Natural killer cell treated with Interleukin-12 subunit alpha and Interleukin-12 subunit beta and Interleukin-15 and Interleukin-18, amount 100 ng/mL, for 72 hours (primary cell): ENCODE measurements at regions not wholly inside any gene's neighbourhood (a gene's known extent, or its start where the extent isn't known, plus 50 kb on each side); places are given as distances from the start of the nearest gene placed in this dataset.

Experiments used
- ATAC-seq, 2 donors: fragments of 150-1000 bp; cut with Tn5 transposase in 1 of 2; sonication (Bioruptor Pico), chemical (Tn5 transposase) in 1 of 2; 2 replicates each; pipeline ENCODE4 v1.10.0; 2021
- DNase-seq: peaks from one replicate; pipeline ENCODE4 v3.0.0; 2022; ENCODE audit warnings: low spot score
- H3K27ac Mint-ChIP-seq, 2 donors: 1 replicate in 1 of 2; 2 replicates in 1 of 2; pipeline ENCODE4 v1.8.0; 2022; ENCODE audit warnings: mixed read lengths in 2 of 2, mild to moderate bottlenecking in 1 of 2, moderate library complexity in 1 of 2
- H3K27me3 Mint-ChIP-seq, 2 donors: 1 replicate in 1 of 2; 2 replicates in 1 of 2; pipeline ENCODE4 v1.8.0; 2022; ENCODE audit warnings: mixed read lengths in 2 of 2
- H3K36me3 Mint-ChIP-seq: one replicate; pipeline ENCODE4 v1.8.0; 2022; ENCODE audit warnings: mixed read lengths
- H3K4me1 Mint-ChIP-seq, 2 donors: 1 replicate in 1 of 2; 2 replicates in 1 of 2; pipeline ENCODE4 v1.8.0; 2022; ENCODE audit warnings: low read depth in 2 of 2, mixed read lengths in 2 of 2, mild to moderate bottlenecking in 1 of 2
- H3K4me3 Mint-ChIP-seq: one replicate; pipeline ENCODE4 v1.8.0; 2022; ENCODE audit warnings: mixed read lengths
- H3K9me3 Mint-ChIP-seq: 2 replicates; pipeline ENCODE4 v1.8.0; 2022; ENCODE audit warnings: mixed read lengths

DNA sequence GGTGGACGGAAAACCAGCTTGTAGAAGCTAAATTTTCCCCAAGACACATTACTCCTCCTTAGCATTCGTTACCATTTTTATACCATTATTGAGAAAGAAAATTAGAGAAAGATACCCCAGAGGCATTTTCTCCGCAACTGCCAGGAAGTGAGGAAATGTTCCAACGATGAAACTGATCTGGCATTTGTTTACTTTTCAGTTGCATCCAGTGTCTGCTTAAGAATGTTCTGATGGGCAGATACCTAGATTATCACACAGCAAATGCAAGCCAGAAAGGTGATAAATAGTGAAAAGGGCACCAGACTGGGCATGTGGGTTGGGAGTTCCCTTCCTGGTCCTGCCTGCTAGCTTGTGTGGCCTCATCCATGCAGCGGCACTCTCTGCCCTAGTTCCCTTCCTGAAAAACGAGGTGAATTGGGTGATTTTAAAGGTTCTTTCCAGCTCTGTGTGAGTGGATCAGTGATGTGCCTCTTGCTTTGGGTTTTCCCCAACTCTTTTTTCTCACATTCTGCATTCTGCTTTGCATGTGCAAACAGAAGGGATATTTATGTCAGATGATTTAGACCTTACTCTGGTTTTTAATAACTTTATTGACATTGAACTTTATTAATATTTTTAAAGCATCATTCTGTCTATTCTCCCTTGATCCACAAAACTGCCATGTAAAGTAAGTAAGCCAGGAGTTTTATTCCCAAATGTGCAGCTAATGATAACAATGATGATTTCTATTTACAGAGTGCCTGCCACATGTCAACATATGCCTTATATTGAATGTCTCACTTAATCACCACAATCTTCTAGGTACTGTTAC is 139.6 kb downstream of the INSIG2 start:
- no peaks in the 10 kb centered on the region for H3K36me3 Mint-ChIP-seq
- H3K27ac Mint-ChIP-seq: no peak overlapping the region
- H3K27me3 Mint-ChIP-seq: peaks cover 27 to 40% of the 10 kb centered on the region in 2 donors
- H3K4me3 Mint-ChIP-seq: no peak overlapping the region
- H3K9me3 Mint-ChIP-seq: no peaks in the 10 kb centered on the region
- H3K4me1 Mint-ChIP-seq: peaks cover 14 to 29% of the 10 kb centered on the region in 2 donors
- DNase-seq: no peak
- ATAC-seq: no peak

GRCh38 chr2:118225666-118226065 is 137.4 kb downstream of the INSIG2 start:
- Mint-ChIP-seq H3K4me3 (peak overlapping the region; percentile 71), H3K9me3 (no peaks in the 10 kb centered on the region), H3K27ac (peak overlapping the region; percentile 61 to 85), H3K36me3 (no peaks in the 10 kb centered on the region), H3K4me1 (peaks cover 23 to 41% of the 10 kb centered on the region in 2 donors), H3K27me3 (peaks cover 38 to 49% of the 10 kb centered on the region in 2 donors)
- ATAC-seq (no peak), DNase-seq (no peak)

GRCh38 chr2:118224895-118225311 is 136.6 kb downstream of the INSIG2 start:
- Mint-ChIP-seq H3K27me3 (peaks cover 46 to 50% of the 10 kb centered on the region in 2 donors), H3K27ac (peak overlapping the region; percentile 61 to 85)
- ATAC-seq: peak in 1 of 2 donors; percentile 34

DNA sequence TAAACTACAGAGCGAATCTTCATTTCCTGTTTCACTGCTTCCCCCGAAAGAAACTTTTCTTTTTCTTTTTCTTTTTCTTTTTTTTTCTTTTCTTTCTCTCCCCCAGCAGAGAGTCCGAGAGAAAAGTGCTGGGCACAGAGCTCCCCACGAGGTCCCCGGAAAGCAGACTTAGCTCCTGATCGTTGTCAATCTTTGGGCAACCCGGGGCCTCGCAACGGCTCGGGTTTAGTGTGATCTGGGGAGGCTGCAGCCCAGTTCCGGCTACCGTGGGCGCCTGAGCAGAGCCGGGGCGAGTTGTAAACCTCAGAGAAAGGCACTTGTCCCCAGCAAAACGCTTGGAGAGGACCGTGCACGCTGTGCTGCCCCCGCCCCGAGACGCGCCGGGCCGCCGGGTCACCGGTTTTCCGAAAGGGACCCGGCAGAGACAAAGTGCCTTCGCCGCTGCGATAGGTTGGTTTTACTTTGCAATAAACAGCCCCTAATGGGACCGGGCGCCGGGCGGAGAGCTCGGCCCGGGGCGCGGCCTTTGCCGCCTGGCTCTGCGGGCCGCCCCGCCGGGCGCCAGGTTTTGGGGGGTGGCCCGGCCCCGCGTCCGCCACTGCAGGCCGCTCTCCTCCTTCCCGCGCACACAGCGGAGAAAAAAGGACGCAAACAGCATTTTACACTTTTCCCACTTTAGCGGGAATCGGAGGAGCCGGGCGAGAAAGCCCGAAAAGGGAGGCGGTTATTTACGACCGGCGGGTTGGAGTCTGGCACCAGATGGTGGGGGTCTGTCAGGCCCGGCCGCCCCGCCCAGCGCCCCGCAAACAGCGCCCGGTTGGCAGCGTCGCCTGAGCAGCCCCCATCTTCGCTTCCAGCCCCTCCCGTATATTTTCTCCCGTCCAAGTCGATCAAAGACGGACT is 136.0 kb downstream of the INSIG2 start:
- H3K36me3 Mint-ChIP-seq: no peaks in the 10 kb centered on the region
- peak overlapping the region; percentile 85 to 91 for H3K27ac Mint-ChIP-seq
- DNase-seq: peak; percentile 64
- H3K4me3 Mint-ChIP-seq: peak overlapping the region; percentile 91
- H3K9me3 Mint-ChIP-seq: no peaks in the 10 kb centered on the region
- peaks cover 53 to 54% of the 10 kb centered on the region in 2 donors for H3K27me3 Mint-ChIP-seq
- ATAC-seq: peak; percentile 82 to 87
- H3K4me1 Mint-ChIP-seq: peaks cover 23 to 41% of the 10 kb centered on the region in 2 donors

More at GRCh38 chr2:118224895-118225311, 136.6 kb downstream of the INSIG2 start:
- Mint-ChIP-seq H3K36me3 (no peaks in the 10 kb centered on the region), H3K4me1 (peaks cover 23 to 41% of the 10 kb centered on the region in 2 donors), H3K4me3 (peak overlapping the region; percentile 71), H3K9me3 (no peaks in the 10 kb centered on the region)
- DNase-seq: no peak

DNA sequence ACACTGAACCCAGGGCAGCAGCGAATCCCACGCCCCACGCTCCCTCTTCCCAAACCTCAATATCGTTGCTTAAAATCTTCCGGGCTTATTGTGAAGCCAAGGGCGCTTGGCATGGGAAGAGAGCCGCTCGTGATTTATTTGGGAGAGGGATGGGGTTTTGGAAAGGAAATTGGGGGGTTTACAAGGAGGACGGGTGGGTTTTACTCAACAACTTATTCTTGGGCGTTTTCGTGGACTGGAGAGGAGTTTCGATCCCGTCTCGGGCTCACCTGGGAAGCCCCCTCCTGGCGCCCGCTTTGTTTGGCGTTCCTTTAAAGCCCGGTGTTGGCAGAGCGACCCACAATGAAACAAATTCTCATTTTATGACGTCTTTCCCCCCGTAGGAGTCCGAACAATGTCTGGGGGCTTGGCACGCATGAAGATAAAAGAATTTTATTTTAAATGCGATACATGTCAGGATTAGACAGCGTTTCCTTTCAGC is 135.3 kb downstream of the INSIG2 start:
- Mint-ChIP-seq H3K9me3 (no peaks in the 10 kb centered on the region), H3K36me3 (no peaks in the 10 kb centered on the region), H3K27me3 (peaks cover 53 to 56% of the 10 kb centered on the region in 2 donors), H3K4me1 (peaks cover 23 to 41% of the 10 kb centered on the region in 2 donors), H3K4me3 (peak overlapping the region; percentile 91), H3K27ac (peak overlapping the region; percentile 85 to 91)
- DNase-seq: no peak
- no peak for ATAC-seq

- Mint-ChIP-seq H3K27ac (peak overlapping the region; percentile 85 to 91), H3K27me3 (peaks cover 48 to 56% of the 10 kb centered on the region in 2 donors), H3K9me3 (no peaks in the 10 kb centered on the region), H3K36me3 (no peaks in the 10 kb centered on the region), H3K4me1 (peaks cover 23 to 41% of the 10 kb centered on the region in 2 donors), H3K4me3 (peak overlapping the region; percentile 91)
- ATAC-seq (no peak), DNase-seq (no peak)
Measured at GRCh38 chr2:118222672-118223421, 134.6 kb downstream of the INSIG2 start.

DNA sequence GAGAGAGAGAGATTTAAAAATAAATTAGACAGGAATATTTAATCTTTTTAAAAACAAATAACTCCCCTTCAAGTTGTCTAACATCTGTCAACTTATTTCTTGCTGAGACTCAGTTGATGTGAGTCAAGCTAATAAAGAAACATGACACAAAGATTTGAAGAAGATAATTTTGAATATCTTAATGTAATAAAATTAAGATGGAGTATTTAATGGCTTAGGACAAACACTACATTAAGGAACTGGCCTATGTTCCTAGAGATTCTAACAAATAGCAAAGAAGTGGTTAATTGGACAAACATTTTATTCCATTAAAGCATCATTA is 134.0 kb downstream of the INSIG2 start:
- DNase-seq: no peak
- ATAC-seq: no peak
- Mint-ChIP-seq H3K27ac (peak overlapping the region; percentile 41 to 85), H3K4me1 (peaks cover 23 to 41% of the 10 kb centered on the region in 2 donors), H3K9me3 (no peaks in the 10 kb centered on the region), H3K4me3 (peak overlapping the region; percentile 91), H3K36me3 (no peaks in the 10 kb centered on the region), H3K27me3 (peaks cover 46 to 59% of the 10 kb centered on the region in 2 donors)

GRCh38 chr2:118221536-118222272 is 133.4 kb downstream of the INSIG2 start:
- peak overlapping the region; percentile 41 to 85 for H3K27ac Mint-ChIP-seq
- ATAC-seq: peak; percentile 67 to 77
- peaks cover 44 to 63% of the 10 kb centered on the region in 2 donors for H3K27me3 Mint-ChIP-seq
- H3K9me3 Mint-ChIP-seq: no peaks in the 10 kb centered on the region
- H3K36me3 Mint-ChIP-seq: no peaks in the 10 kb centered on the region
- peak overlapping the region; percentile 91 for H3K4me3 Mint-ChIP-seq
- DNase-seq: no peak
- H3K4me1 Mint-ChIP-seq: peaks cover 23 to 40% of the 10 kb centered on the region in 2 donors

DNA sequence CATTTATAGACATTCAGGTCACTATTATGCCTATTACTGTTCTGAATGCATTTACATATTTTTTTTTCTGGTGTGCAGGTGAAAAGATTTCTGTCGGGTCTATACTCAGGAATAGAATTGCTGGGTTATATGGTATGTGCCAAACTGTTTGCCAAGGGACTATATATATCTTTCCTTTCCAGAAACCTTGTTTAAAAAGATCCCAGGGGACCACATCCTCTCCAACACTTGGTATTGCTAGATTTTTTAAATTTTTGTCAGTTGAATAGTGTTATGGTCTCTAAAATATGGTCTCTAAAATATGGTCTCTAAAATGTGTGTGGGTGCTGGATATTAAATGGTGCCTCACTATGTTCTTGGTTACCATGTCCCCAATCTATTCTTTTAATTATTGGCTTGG is 131.3 kb downstream of the INSIG2 start:
- Mint-ChIP-seq H3K4me1 (peaks cover 12 to 25% of the 10 kb centered on the region in 2 donors), H3K27me3 (peaks cover 34 to 65% of the 10 kb centered on the region in 2 donors), H3K36me3 (no peaks in the 10 kb centered on the region), H3K9me3 (no peaks in the 10 kb centered on the region), H3K4me3 (no peak overlapping the region), H3K27ac (no peak overlapping the region)
- DNase-seq: no peak
- no peak for ATAC-seq

DNA sequence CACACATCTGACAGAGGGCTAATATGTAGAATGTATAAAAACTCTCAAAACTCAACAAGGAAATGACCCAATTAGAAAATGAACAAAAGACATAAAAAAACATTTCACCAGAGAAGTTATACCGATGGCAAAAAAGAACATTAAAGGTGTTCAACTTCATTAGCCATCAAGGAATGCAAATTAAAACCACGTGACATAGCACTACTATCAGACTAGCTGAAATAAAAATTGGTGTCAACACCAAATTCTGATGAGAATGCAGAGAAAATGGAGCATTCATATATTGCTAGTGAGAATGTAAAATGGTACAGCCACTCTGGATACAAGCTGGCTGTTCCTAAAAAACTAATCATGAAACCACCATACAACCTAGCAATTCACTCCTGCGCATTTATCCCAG is 128.0 kb downstream of the INSIG2 start:
- no peaks in the 10 kb centered on the region for H3K36me3 Mint-ChIP-seq
- DNase-seq (no peak), ATAC-seq (no peak)
- H3K4me1 Mint-ChIP-seq: no peaks in the 10 kb centered on the region
- no peak overlapping the region for H3K4me3 Mint-ChIP-seq
- H3K9me3 Mint-ChIP-seq: no peaks in the 10 kb centered on the region
- H3K27me3 Mint-ChIP-seq: peaks cover 36 to 80% of the 10 kb centered on the region in 2 donors
- H3K27ac Mint-ChIP-seq: no peak overlapping the region

GRCh38 chr2:118209727-118210126 is 121.5 kb downstream of the INSIG2 start:
- Mint-ChIP-seq H3K27ac (no peak overlapping the region), H3K27me3 (peaks cover 28 to 71% of the 10 kb centered on the region in 2 donors), H3K36me3 (no peaks in the 10 kb centered on the region)

GRCh38 chr2:118207889-118208288 is 119.6 kb downstream of the INSIG2 start:
- Mint-ChIP-seq H3K36me3 (no peaks in the 10 kb centered on the region), H3K9me3 (no peaks in the 10 kb centered on the region), H3K27ac (no peak overlapping the region), H3K27me3 (peaks cover 30 to 69% of the 10 kb centered on the region in 2 donors), H3K4me3 (no peak overlapping the region), H3K4me1 (peaks cover 3% of the 10 kb centered on the region in 2 donors)
- no peak for ATAC-seq
- DNase-seq: no peak

More at GRCh38 chr2:118209727-118210126, 121.5 kb downstream of the INSIG2 start:
- H3K4me1 Mint-ChIP-seq: no peaks in the 10 kb centered on the region
- no peak for ATAC-seq
- no peaks in the 10 kb centered on the region for H3K9me3 Mint-ChIP-seq
- no peak for DNase-seq
- no peak overlapping the region for H3K4me3 Mint-ChIP-seq
